ENCODE measurements at regions not wholly inside any gene's neighbourhood (a gene's known extent, or its start where the extent isn't known, plus 50 kb on each side); places are given as distances from the start of the nearest gene placed in this dataset.
A peak's percentile ranks its signal among the peaks of the same experiment; 100 is the strongest.
"Not testable (repeated sequence)": the region's sequence is repeated elsewhere in the genome, so short reads cannot be mapped to it uniquely, and the experiment has no call there.

DNA sequence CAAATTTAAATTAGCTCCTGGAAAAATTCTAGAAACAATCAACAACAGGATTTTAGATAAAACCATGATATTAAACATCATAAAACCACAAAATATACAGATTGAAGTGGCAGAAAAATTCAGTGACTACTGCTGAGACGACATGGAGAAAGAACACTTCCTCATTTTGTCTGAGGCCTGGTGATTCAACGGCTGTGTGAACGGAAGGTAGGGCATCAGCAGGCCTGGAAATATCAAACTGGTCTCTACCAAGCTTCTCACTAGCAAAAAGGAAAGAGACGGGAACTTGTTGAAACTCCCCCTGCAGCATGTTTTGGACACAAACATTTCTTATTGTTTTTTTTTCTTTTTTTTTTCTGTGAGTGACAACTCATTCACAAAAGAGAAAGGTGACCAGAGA lies 58.0 kb upstream of the AHI1 start:
- no peaks in the 10 kb centered on the region for H3K36me3 Mint-ChIP-seq (ENCODE audit: low read depth)
- H3K27me3 Mint-ChIP-seq = peaks cover 11% of the 10 kb centered on the region
- H3K4me1 Mint-ChIP-seq (ENCODE audit: low read depth) = peaks cover 5% of the 10 kb centered on the region
- no peaks in the 10 kb centered on the region for H3K9me3 Mint-ChIP-seq
- DNase-seq = no peak
- H3K27ac Mint-ChIP-seq = no peak overlapping the region
- H3K4me3 Mint-ChIP-seq = no peak overlapping the region

GRCh38 chr6:135557582-135557981 lies 60.0 kb upstream of the AHI1 start:
- H3K4me1 Mint-ChIP-seq (ENCODE audit: low read depth) = peaks cover 15% of the 10 kb centered on the region
- H3K27me3 Mint-ChIP-seq = peaks cover 10% of the 10 kb centered on the region
- H3K27ac Mint-ChIP-seq = no peak overlapping the region
- no peaks in the 10 kb centered on the region for H3K36me3 Mint-ChIP-seq (ENCODE audit: low read depth)
- no peak for DNase-seq
- no peak overlapping the region for H3K4me3 Mint-ChIP-seq
- no peaks in the 10 kb centered on the region for H3K9me3 Mint-ChIP-seq

GRCh38 chr6:135565605-135566004 lies 68.1 kb upstream of the AHI1 start:
- DNase-seq; H3K4me3 Mint-ChIP-seq; H3K27ac Mint-ChIP-seq; H3K9me3 Mint-ChIP-seq; H3K36me3 Mint-ChIP-seq (ENCODE audit: low read depth); H3K27me3 Mint-ChIP-seq: not testable (repeated sequence)
- H3K4me1 Mint-ChIP-seq (ENCODE audit: low read depth) = peaks cover 40% of the 10 kb centered on the region

DNA sequence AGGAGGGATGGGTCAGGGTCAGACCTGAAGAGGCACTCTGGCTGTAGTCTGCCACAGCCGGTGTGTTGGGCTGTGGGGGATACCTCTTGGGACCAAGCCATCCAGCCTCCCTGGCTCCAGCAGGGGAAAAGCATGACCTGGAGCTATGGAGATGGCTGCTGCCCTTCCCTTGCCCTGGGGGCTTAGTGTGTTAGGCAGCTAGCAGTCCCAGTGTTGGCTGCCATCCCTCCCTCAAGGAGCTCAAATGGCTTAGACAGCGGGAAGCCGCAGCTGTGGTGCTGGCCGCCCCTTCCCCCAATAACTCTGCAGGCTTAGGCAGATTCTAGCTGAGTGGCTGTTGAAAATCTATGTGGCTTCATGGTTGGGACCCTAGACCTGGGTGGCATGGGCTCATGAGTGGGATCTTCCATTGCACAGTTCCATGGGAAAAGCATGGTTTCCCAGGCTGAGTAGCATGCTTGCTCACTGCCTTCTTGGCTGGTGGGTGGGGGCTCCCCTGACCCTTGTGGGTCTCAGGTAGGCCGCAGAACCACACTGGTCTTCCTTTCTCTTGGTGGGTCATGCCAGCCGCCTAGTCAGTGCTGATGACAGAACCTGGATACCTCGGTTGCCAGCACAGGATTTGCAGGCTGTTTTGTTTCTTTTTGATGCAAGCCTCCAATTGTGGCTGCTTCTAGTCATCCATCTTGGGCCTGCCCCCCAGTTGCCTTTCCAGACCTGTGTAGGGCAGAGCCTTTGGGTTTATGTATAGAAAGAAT lies 69.0 kb upstream of the AHI1 start:
- no peak for DNase-seq
- Mint-ChIP-seq H3K4me1 (ENCODE audit: low read depth) (peaks cover 31% of the 10 kb centered on the region), H3K36me3 (ENCODE audit: low read depth) (no peaks in the 10 kb centered on the region), H3K27me3 (no peaks in the 10 kb centered on the region), H3K4me3 (no peak overlapping the region), H3K9me3 (no peaks in the 10 kb centered on the region), H3K27ac (no peak overlapping the region)

GRCh38 chr6:135567375-135568083 lies 70.0 kb upstream of the AHI1 start:
- Mint-ChIP-seq H3K36me3 (ENCODE audit: low read depth) (no peaks in the 10 kb centered on the region), H3K4me3 (no peak overlapping the region), H3K27ac (no peak overlapping the region), H3K27me3 (no peaks in the 10 kb centered on the region), H3K4me1 (ENCODE audit: low read depth) (peaks cover 31% of the 10 kb centered on the region), H3K9me3 (no peaks in the 10 kb centered on the region)
- DNase-seq = no peak

GRCh38 chr6:135568379-135568778 lies 70.8 kb upstream of the AHI1 start:
- H3K27ac Mint-ChIP-seq = peak overlapping the region; percentile 57
- H3K4me1 Mint-ChIP-seq (ENCODE audit: low read depth) = peaks cover 31% of the 10 kb centered on the region
- H3K9me3 Mint-ChIP-seq = no peaks in the 10 kb centered on the region
- H3K4me3 Mint-ChIP-seq = peak overlapping the region; percentile 29
- no peak for DNase-seq
- no peaks in the 10 kb centered on the region for H3K27me3 Mint-ChIP-seq
- no peaks in the 10 kb centered on the region for H3K36me3 Mint-ChIP-seq (ENCODE audit: low read depth)

GRCh38 chr6:135572051-135572450 lies 74.5 kb upstream of the AHI1 start:
- DNase-seq = no peak
- Mint-ChIP-seq H3K36me3 (ENCODE audit: low read depth) (no peaks in the 10 kb centered on the region), H3K9me3 (no peaks in the 10 kb centered on the region), H3K27me3 (no peaks in the 10 kb centered on the region), H3K27ac (no peak overlapping the region), H3K4me3 (no peak overlapping the region), H3K4me1 (ENCODE audit: low read depth) (peaks cover 36% of the 10 kb centered on the region)

DNA sequence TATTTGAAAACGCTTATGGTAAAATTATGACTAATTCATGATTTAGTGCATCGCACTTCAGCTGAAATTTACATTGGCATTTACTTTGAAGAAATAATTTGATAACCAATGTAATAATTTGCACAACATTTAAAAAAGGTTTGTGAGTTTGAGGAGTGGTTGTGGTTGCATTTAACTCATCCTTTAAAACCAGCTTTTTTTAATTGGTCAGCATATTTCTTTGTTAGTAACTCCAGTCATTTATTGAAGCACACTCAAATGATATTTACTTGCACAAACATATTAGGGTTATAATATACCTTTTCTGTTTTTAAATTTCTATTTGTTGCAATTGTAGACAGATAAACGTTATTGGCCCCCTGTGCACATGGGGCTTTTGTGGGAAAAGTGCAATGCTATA lies 78.1 kb upstream of the AHI1 start:
- H3K36me3 Mint-ChIP-seq (ENCODE audit: low read depth) = no peaks in the 10 kb centered on the region
- DNase-seq = no peak
- H3K9me3 Mint-ChIP-seq = no peaks in the 10 kb centered on the region
- no peaks in the 10 kb centered on the region for H3K27me3 Mint-ChIP-seq
- H3K4me3 Mint-ChIP-seq = no peak overlapping the region
- H3K4me1 Mint-ChIP-seq (ENCODE audit: low read depth) = peaks cover 28% of the 10 kb centered on the region
- no peak overlapping the region for H3K27ac Mint-ChIP-seq

DNA sequence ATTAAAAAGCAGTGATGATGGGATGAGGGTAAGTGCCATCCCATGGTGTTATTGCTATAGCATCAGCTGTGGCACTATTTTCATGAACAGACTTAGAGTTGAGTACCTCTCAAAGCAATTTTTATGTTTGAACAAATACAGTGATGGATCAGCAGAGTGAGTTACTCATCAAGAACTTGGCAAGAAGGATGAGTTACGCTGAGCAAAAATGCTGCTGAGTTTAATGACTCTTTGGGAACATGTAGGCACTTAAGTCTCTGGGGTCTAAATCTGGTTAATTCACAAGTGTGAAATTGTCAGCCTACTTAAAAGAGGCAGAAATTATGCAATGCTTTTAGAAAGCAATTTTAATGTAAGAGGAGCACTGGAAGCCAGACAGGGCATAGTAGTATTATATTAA lies 78.5 kb upstream of the AHI1 start:
- Mint-ChIP-seq H3K36me3 (ENCODE audit: low read depth) (no peaks in the 10 kb centered on the region), H3K27ac (peak overlapping the region; percentile 26), H3K4me1 (ENCODE audit: low read depth) (peaks cover 31% of the 10 kb centered on the region), H3K9me3 (no peaks in the 10 kb centered on the region), H3K27me3 (no peaks in the 10 kb centered on the region), H3K4me3 (no peak overlapping the region)
- DNase-seq = no peak

GRCh38 chr6:135577059-135577538 lies 79.6 kb upstream of the AHI1 start:
- Mint-ChIP-seq H3K4me3 (peak overlapping the region; percentile 20), H3K27me3 (no peaks in the 10 kb centered on the region), H3K4me1 (ENCODE audit: low read depth) (peaks cover 33% of the 10 kb centered on the region), H3K9me3 (no peaks in the 10 kb centered on the region), H3K36me3 (ENCODE audit: low read depth) (no peaks in the 10 kb centered on the region), H3K27ac (peak overlapping the region; percentile 87)
- no peak for DNase-seq

DNA sequence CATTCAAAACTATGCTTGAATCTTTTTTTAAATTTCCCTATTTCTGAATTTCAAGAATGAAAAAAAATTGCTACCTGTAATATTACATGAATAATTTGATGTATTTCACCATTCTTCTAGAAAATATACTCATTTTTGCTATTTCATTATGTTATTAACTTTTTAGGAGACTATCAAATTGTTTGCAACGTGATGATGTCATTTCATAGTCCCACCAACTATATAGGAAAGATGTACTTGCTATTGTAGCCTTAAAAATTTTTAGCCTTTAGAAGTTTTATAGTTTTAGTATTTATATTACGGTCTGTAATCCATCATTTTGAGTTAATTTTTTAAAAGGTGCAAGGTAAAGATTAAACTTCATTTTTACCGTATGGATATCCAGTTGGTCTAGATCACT lies 81.4 kb upstream of the AHI1 start:
- H3K27me3 Mint-ChIP-seq = no peaks in the 10 kb centered on the region
- H3K4me3 Mint-ChIP-seq = no peak overlapping the region
- H3K36me3 Mint-ChIP-seq (ENCODE audit: low read depth) = no peaks in the 10 kb centered on the region
- H3K9me3 Mint-ChIP-seq = peaks cover 3% of the 10 kb centered on the region
- H3K4me1 Mint-ChIP-seq (ENCODE audit: low read depth) = peaks cover 47% of the 10 kb centered on the region
- no peak overlapping the region for H3K27ac Mint-ChIP-seq
- no peak for DNase-seq

DNA sequence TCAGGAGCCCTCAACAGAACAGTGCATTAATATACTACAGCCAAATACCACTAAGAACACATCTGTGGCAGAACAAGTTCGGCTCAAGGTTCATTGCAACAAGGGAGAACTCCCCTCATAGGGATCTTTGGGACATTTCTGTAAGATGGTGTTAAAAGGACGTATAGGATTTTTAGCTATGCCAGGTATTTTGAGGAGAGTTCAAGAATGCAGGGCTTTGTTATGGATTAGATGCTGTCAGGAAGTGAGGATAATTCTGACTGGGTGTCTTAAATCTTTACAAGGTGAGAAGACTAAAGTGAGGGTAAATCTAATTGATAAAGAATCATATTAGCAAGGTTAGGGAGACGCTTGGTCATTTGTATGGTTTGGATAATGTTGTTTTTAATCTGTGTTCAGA lies 83.7 kb upstream of the AHI1 start:
- no peak overlapping the region for H3K4me3 Mint-ChIP-seq
- no peak overlapping the region for H3K27ac Mint-ChIP-seq
- DNase-seq = no peak
- peaks cover 58% of the 10 kb centered on the region for H3K4me1 Mint-ChIP-seq (ENCODE audit: low read depth)
- no peaks in the 10 kb centered on the region for H3K27me3 Mint-ChIP-seq
- peaks cover 4% of the 10 kb centered on the region for H3K9me3 Mint-ChIP-seq
- no peaks in the 10 kb centered on the region for H3K36me3 Mint-ChIP-seq (ENCODE audit: low read depth)

DNA sequence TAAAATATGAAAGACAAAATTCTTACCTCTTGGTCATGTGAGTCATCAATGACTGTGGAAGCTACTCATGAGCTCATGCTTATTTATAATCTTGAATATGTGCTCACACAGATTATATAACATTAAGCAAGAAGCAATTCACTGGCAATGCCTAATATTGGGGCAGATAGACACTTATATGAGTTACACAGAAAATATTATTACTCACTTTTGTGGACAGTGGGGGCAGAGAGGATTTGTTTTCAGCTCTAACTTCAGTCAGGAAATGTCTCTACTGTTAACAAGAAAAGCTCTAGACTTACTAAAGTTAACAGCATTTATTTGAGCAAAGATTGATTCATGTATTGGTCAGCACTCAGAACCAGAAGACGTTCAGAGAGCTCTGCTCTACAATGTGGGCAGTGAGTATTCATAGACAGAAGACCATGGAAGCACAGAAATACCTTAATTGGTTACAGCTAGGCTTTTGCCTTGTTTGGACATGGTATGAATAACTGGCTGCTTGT lies 85.8 kb upstream of the AHI1 start:
- Mint-ChIP-seq H3K36me3 (ENCODE audit: low read depth) (peaks cover 3% of the 10 kb centered on the region), H3K4me1 (ENCODE audit: low read depth) (peaks cover 54% of the 10 kb centered on the region)

DNA sequence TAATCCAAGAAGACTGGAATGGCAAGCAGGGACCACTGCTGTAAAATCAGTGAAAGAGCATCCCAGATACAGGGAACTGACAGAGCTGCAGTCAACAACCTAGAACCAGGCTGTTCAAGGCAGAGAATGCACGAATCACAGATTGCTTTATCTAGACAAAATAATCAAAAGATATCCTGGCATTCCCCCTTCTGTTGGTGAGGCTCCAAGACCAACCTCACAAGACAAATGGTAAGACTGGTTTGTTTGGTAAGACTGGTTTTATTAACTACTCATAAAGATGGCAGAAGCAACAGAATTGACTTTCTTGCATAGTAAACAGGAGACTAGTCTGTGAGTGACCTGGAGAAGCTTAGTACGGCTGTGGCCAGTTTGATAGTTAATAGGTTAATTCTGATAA lies 88.8 kb upstream of the AHI1 start:
- no peak for DNase-seq
- Mint-ChIP-seq H3K27ac (peak overlapping the region; percentile 84), H3K27me3 (no peaks in the 10 kb centered on the region), H3K9me3 (peaks cover 18% of the 10 kb centered on the region), H3K36me3 (ENCODE audit: low read depth) (peaks cover 10% of the 10 kb centered on the region), H3K4me1 (ENCODE audit: low read depth) (peaks cover 46% of the 10 kb centered on the region), H3K4me3 (no peak overlapping the region)

More for the DNA sequence above, 85.8 kb upstream of the AHI1 start:
- no peaks in the 10 kb centered on the region for H3K27me3 Mint-ChIP-seq
- peak overlapping the region; percentile 4 for H3K27ac Mint-ChIP-seq
- peaks cover 5% of the 10 kb centered on the region for H3K9me3 Mint-ChIP-seq
- no peak overlapping the region for H3K4me3 Mint-ChIP-seq
- DNase-seq = no peak

GRCh38 chr6:135586844-135587243 lies 89.3 kb upstream of the AHI1 start:
- H3K4me1 Mint-ChIP-seq (ENCODE audit: low read depth) = peaks cover 46% of the 10 kb centered on the region
- no peaks in the 10 kb centered on the region for H3K27me3 Mint-ChIP-seq
- H3K4me3 Mint-ChIP-seq = peak overlapping the region; percentile 9
- peak overlapping the region; percentile 84 for H3K27ac Mint-ChIP-seq
- no peak for DNase-seq
- peaks cover 18% of the 10 kb centered on the region for H3K9me3 Mint-ChIP-seq
- H3K36me3 Mint-ChIP-seq (ENCODE audit: low read depth) = peaks cover 10% of the 10 kb centered on the region
